HG03378 (cell line): ENCODE measurements at regions not wholly inside any gene's neighbourhood (a gene's known extent, or its start where the extent isn't known, plus 50 kb on each side); places are given as distances from the start of the nearest gene placed in this dataset.
"Not testable (repeated sequence)": the region's sequence is repeated elsewhere in the genome, so short reads cannot be mapped to it uniquely, and the experiment has no call there.

ENCODE experiments used
- ATAC-seq: cut with Tn5 transposase; IDR thresholded peaks from one replicate; pipeline ENCODE4 v1.9.1; 2021; ENCODE audit warnings: mild to moderate bottlenecking, moderate library complexity; ENCODE audit not compliant: unreplicated experiment

- ATAC-seq = no peak
Measured at GRCh38 chr17:71055128-71055527, 885.8 kb downstream of the KCNJ2 start.

GRCh38 chr17:71057448-71057847 is 888.1 kb downstream of the KCNJ2 start:
- ATAC-seq = no peak

GRCh38 chr17:71057938-71058337 is 888.6 kb downstream of the KCNJ2 start:
- no peak for ATAC-seq

GRCh38 chr17:71063127-71063526 is 893.8 kb downstream of the KCNJ2 start:
- no peak for ATAC-seq

- ATAC-seq = no peak
Measured at GRCh38 chr17:71063559-71063958, 894.2 kb downstream of the KCNJ2 start.

GRCh38 chr17:71067669-71068407 is 898.5 kb downstream of the KCNJ2 start:
- ATAC-seq = no peak

GRCh38 chr17:71068408-71068750 is 899.0 kb downstream of the KCNJ2 start:
- ATAC-seq = no peak

GRCh38 chr17:71071041-71071440 is 901.7 kb downstream of the KCNJ2 start:
- no peak for ATAC-seq

GRCh38 chr17:71071837-71072236 is 902.5 kb downstream of the KCNJ2 start:
- ATAC-seq = no peak

GRCh38 chr17:71080937-71081336 is 911.6 kb downstream of the KCNJ2 start:
- no peak for ATAC-seq

GRCh38 chr17:71081666-71082065 is 912.3 kb downstream of the KCNJ2 start:
- ATAC-seq = no peak

GRCh38 chr17:71084219-71084618 is 914.9 kb downstream of the KCNJ2 start:
- no peak for ATAC-seq

- no peak for ATAC-seq
Measured at GRCh38 chr17:71084838-71085237, 915.5 kb downstream of the KCNJ2 start.

GRCh38 chr17:71085238-71086033 is 916.1 kb downstream of the KCNJ2 start:
- ATAC-seq = no peak

GRCh38 chr17:71089431-71089830 is 920.1 kb downstream of the KCNJ2 start:
- ATAC-seq = no peak

GRCh38 chr17:71098071-71098470 is 928.7 kb downstream of the KCNJ2 start:
- no peak for ATAC-seq

- no peak for ATAC-seq
Measured at GRCh38 chr17:71099003-71099714, 929.8 kb downstream of the KCNJ2 start.

- ATAC-seq = no peak
Measured at GRCh38 chr17:71102777-71103176, 933.4 kb downstream of the KCNJ2 start.

GRCh38 chr17:71104225-71104624 is 934.9 kb downstream of the KCNJ2 start:
- ATAC-seq = no peak

GRCh38 chr17:71106056-71106455 is 936.7 kb downstream of the KCNJ2 start:
- ATAC-seq = not testable (repeated sequence)

GRCh38 chr17:71107136-71107535 is 937.8 kb downstream of the KCNJ2 start:
- no peak for ATAC-seq

GRCh38 chr17:71109697-71110096 is 940.4 kb downstream of the KCNJ2 start:
- no peak for ATAC-seq
